HG03095 (cell line): ENCODE measurements at regions not wholly inside any gene's neighbourhood (a gene's known extent, or its start where the extent isn't known, plus 50 kb on each side); places are given as distances from the start of the nearest gene placed in this dataset.
"Not testable (repeated sequence)": the region's sequence is repeated elsewhere in the genome, so short reads cannot be mapped to it uniquely, and the experiment has no call there.

Source experiments
- ATAC-seq: cut with Tn5 transposase; IDR thresholded peaks from one replicate; pipeline ENCODE4 v1.9.1; 2021; ENCODE audit warnings: moderate library complexity; ENCODE audit not compliant: unreplicated experiment

DNA sequence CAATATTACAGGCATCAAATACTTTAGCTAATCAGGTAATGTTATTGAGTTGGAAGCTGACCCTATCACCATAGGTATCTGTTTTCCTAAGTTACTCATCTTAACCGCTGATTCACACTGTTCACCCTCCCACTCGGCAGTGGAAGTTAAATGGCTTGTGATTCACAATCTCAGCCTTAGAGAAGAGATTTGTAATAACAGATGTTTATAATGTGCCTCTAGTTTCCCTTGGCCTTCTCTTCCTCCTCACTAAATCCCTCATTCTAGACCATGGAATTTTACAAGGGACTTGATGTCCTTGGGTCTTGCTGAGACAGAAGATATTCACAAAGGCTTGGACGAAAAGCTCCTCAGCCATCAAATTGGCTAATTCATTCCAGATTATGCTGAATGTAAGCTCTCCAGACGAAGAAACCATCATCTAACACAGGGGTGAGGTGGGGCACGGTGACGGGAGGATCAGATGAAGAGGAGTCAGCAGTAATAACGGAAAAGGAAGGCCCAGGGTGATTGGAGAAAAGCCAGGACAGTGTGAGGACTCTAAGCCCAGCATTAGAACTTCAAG is 931.7 kb downstream of the MCTP2 start:
- ATAC-seq: no peak

DNA sequence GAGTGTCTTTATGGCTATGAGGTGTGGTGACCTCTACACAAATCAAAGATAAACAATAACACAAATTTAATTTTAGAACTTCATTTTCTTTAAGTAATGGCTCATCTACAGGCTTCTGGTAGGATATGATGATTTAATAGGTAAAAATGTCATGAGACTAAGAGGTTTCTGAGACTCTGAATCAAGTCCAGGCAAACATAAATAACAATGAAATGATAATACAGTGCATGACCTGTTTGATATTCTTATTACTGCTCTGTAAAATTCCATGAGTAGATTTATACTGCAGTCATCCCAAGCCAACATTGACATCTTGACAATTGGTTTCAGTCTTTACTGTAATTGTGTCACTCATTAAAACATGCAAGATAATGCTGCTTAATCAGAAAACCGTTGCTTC is 936.8 kb downstream of the MCTP2 start:
- no peak for ATAC-seq

- ATAC-seq: no peak
Observed at GRCh38 chr15:95168951-95169431, 937.6 kb downstream of the MCTP2 start.

GRCh38 chr15:95169541-95170459 is 938.4 kb downstream of the MCTP2 start:
- no peak for ATAC-seq

- no peak for ATAC-seq
Observed at GRCh38 chr15:95170561-95171380, 939.4 kb downstream of the MCTP2 start.

DNA sequence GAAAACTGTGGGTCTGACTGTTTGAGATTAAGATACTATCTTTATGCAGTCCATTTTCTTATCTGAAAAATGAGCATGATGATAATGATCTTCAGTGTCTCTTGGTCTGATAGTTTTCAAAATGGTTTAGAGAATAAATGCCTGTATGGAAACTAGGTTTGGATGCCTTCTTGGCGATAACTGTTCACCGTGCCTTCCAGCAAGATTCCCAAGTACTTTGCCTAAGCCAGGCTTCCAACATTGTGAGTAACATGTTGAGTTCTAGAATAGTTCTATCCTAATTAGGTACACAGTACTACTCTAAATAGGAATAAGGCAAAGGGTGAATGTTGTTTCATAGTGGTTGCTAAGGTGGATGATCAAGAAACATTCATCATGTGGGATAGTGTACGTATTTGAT is 940.2 kb downstream of the MCTP2 start:
- ATAC-seq: no peak

DNA sequence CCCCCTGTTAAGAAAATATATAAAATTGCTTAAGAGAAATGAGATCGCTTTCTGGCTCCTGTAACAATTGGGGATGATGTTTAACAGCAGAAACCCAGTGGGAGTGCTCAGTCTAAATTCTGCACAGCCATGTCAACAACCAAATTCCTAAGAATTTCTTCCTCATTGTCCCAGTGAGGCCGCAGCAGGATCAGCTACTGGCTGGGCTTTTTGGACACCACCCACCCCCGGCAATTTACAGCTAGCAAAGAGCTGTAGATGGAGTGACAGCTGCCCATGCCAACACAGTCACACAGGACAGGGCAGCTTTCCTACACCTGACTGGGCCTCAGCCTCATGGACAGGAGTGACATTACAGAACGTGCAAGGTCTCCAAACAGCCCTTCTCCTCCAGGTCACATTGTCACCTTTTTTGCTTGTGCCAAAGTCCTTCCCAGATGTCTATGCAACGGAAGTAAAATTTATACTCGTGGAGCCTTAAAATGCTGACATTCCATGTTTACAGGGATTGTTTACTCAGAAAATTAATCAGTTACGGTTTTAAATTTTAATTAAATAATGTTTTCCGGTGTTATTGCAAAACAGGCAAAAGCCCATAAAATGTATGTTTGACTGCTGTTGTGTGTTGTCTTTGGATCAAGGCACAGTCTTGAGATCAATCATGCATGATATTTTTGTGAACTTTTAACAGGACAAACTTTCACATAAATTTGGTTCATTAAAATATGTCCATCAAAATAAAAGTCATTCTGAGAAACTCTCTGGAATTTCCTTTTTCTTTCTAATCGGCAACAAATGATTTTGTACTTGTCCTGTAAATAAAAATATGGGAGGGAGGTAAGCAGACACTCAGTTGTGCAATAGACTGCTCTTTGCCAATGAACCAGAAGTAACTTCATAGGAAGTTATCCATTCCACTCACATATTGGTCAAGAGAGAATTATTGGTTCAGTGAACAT is 943.2 kb downstream of the MCTP2 start:
- no peak for ATAC-seq

- no peak for ATAC-seq
Observed at GRCh38 chr15:95175914-95176658, 944.7 kb downstream of the MCTP2 start.

- ATAC-seq: no peak
Observed at GRCh38 chr15:95176794-95177577, 945.6 kb downstream of the MCTP2 start.

DNA sequence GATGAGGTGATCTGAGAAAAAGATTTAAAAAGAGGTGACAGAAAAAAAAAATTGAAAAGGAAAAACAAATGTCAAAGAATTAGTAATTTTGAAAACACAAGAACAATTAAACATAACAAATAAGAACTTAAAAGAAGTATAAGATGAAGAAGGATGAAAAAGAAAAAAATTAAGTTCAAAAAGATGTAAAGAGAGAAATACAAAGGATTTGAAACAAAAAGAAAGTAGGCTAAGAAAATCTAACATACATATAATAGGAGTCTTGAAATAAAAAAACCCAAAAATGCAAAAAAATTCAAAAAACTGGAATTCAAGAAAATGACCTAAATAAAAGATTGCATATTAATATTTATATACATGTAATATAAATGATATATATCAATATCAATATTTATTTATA is 949.2 kb downstream of the MCTP2 start:
- no peak for ATAC-seq

- no peak for ATAC-seq
Observed at GRCh38 chr15:95182091-95182490, 950.7 kb downstream of the MCTP2 start.

- ATAC-seq: no peak
Observed at GRCh38 chr15:95192923-95193322, 961.6 kb downstream of the MCTP2 start.

DNA sequence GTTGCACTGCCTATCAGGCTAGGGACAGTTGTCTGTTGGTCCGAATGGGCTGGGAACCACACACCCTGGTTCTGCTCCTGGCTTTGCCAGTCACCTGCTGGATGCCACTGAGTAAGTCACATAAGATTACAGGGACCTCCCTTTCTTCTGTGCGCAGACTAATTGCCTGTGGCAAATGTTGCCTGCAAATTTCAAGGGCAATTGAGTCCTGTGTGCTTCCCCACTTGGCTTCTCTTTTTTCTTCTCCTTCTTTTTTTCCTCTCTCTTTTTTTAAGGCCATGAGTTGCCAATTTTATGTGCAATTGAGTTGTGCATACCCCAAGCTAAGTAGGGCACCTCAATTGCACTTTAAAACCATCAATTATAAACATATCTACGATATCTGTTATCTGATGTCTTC is 963.4 kb downstream of the MCTP2 start:
- ATAC-seq: no peak

DNA sequence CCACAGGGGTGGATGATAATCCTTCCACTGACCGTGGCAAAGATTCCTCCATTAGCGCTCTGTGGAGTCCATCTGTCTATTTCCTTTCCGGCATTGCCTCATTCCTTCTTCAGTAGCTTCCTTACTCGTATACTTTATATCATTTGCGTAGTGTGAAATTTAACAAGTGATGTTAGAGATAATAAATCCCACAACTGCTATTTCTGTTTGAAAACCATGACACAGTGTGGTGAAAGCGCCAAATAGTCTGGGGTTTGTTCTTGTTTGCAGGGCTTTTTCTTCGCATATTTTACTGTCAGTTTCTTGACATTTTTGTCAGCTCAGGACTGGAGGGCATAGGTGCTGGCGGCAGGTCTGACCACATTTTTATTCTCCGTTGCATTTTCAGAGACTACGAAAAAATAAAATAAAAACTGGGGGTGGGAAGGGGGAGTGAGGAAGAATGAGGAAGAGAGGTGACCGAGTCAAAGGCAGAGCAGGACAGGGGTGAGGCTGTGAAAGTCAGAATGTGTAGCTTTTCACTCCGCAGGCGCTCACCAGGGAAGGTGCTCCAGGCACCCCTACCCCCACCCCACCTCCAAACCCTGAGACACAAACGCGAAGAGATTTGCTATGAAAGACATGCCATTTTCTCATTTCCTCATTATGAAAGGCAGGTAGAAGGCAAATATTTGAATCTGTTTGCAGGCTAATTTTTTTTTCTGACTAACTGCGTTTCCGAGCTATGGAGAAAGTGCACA is 965.0 kb downstream of the MCTP2 start:
- ATAC-seq: no peak

- no peak for ATAC-seq
Observed at GRCh38 chr15:95202569-95203349, 971.4 kb downstream of the MCTP2 start.

- ATAC-seq: no peak
Observed at GRCh38 chr15:95205077-95205476, 973.7 kb downstream of the MCTP2 start.

DNA sequence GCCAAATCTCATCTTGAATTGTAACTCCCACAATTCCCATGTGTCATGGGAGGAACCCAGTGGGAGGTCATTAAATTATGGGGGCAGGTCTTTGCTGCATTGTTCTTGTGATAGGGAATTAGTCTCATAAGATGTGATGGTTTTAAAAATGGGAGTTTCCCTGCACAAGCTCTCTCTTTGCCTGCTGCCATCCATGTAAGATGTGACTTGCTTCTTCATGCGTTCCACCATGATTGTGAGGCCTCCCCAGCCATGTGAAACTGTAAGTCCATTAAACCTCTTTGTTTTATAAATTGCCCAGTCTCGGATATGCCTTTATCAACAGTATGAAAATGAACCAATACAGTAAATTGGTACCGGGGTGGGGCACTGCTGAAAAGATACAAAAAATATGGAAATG is 974.5 kb downstream of the MCTP2 start:
- not testable (repeated sequence) for ATAC-seq
